Head of caudate nucleus (tissue), 42 donors: ENCODE measurements at regions not wholly inside any gene's neighbourhood (a gene's known extent, or its start where the extent isn't known, plus 50 kb on each side); places are given as distances from the start of the nearest gene placed in this dataset.
"Not testable (repeated sequence)": the region's sequence is repeated elsewhere in the genome, so short reads cannot be mapped to it uniquely, and the experiment has no call there.

Source experiments
- DNase-seq, 42 donors: peaks; one replicate each; pipeline versions ENCODE4 v3.0.0 to v3.0.0-alpha.2; 2020 to 2021; ENCODE audit warnings: mixed read lengths in 7 of 42
- intact Hi-C: fragments of 100-400 bp; cut with DNase I; formaldehyde crosslinking; loops from one replicate; pipeline ENCODE4 v1.15.0; 2022

DNA sequence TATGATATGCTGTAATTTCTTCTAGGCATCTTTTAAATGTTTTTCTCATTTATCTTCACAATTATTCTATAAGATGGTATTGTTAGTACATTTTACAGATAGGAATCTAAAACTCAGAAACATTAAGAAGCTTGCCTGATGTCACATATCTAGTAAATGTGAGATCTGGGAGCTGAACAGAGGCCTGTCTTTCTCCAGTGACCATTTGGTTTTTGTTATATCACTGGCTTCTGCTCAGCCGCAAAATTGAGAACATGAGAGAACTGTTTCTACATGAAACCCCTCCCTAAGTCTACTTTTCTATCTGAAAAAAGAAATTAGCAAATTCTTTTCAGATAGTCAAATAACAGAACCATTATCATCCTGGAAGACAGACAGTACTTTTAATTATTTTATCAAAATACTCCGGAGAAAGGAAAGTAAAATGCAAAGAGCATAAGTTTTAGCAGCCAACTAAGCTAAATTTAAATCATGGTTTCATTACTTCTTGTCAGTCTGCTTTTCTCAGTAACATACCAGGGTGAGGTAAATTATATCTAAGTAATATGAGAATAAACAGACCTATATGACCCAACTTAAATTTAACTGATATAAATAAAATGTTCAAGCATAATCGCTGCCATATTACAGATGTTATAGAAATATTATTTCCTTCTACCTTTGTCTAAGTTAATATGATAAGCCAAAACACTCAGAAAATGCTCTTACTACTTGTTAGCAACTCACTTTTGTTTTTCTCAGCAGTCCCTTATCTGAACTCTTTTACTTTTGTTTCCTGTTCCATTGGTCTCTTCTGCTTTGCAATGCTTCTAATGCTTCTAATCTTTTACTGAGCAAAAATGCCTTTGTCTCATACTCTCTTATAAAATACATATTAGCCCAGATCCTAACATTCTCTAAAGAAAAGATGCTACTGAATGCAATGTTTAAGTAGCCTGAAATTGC, 68.0 kb upstream of the MBNL1 start:
- DNase-seq = no peak
- intact Hi-C loops = no loop called here

DNA sequence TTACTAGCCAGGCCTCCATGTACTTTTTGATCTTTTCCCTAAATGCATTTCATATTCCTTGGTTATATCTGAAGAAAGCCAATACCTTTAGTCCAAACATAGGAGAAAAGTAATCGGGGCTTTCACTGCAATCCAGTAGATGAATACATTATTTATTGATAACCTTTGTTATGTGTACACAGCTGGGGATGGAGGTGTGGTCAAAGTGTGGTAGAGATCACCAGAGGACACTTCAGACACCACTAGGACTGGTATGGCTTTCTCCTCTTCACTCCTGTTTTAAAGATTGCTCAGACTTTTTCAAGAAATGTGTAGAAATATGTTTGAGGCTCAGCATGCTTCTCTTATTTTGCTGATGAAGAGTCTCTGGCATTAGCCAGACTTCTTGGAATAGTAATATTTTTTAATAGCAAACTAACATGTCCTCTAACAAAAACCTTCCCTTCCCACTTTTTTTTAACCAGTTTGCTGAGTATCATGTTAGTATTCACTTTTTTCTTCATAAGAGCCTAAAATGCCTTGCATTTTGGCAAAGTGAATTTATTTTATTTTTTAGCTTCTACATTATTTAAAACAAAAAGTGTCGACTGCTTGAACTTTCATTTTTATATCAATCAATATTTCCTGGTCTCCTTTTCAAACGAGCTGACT, 65.6 kb upstream of the MBNL1 start:
- intact Hi-C loops = no loop called here
- no peak for DNase-seq

DNA sequence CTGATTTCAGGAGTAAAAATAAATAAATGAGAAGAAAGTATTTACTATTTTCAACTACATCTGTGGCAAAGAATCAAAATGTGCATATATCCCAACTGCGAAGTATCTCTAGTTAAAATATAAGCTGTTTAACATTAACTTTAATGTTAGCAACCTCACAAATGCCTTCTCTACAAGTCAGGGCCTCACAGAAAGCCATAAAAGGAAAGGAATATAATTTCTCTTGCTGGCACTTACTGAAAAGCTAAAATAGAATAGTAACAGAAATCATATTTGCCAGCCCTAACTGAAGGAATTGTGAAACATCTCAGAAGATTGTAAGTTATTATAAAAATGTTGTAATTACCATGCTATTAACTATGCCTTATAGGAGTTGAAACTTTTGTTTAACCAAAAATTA, 65.1 kb upstream of the MBNL1 start:
- intact Hi-C loops = no loop called here
- DNase-seq = no peak

DNA sequence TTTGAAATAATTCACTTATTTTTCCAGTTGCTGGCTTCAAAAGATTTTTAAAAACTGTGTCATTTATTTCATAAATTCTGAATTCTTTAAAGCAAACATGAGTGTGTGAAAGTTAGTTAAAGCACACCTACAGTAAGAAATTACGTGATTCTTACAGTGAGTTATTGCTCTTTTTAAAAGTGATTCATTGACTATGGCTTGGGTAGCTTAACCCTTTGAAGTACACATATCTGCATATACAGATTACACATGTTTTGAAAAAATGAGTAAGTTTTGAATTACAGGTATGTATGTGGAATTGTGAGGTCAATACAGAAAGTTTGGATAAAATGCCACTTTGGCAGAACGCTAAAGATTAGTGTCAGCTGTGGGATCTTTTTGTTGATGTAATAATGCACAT, 64.5 kb upstream of the MBNL1 start:
- no peak for DNase-seq

DNA sequence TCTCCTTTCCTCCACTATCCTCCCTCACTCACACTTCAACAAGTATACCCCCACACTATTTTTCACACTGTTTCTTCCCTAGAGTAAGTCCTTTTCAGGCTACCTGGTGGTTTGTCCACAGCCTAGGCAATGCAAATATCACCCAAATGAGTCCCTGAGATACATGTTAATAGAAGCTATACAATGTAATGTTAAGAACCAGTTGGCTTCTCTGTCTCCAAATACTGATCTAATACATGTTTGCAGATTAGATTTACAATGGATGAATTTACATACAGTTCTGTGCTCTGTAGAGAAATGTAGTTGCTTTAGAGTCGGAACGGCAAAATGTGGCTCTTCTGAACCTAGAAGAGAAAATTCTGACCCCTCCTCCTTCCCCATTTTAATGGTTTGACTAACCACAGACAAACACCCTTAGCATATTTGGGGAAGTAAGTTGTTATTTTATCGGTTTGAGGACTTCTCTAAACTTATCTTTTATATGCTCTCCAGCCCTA, 63.6 kb upstream of the MBNL1 start:
- intact Hi-C loops = no loop called here
- no peak for DNase-seq

More for the DNA sequence above, 64.5 kb upstream of the MBNL1 start:
- intact Hi-C loops = no loop called here

- DNase-seq = no peak
- intact Hi-C loops = no loop called here
Observed at GRCh38 chr3:152206243-152206760, 62.4 kb upstream of the MBNL1 start.

DNA sequence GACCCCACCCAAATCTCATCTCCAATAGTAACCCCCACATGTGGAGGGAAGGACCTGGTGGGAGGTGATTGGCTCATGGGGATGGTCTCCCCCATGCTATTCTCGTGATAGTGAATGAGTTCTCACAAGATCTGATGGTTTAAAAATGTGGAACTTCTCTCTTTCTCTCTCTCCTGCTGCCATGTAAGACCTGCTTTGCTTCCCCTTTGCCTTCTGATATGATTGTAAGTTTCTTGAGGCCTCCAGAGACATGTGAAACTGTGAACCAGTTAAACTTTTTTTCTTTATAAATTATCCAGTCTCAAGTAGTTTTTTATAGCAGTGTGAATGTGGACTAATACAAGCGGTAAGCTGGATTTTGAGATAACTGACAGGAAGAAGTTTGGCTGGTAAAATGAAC, 60.3 kb upstream of the MBNL1 start:
- intact Hi-C loops = no loop called here
- DNase-seq = no peak

GRCh38 chr3:152209060-152209459, 59.7 kb upstream of the MBNL1 start:
- intact Hi-C loops = no loop called here
- DNase-seq = no peak

GRCh38 chr3:152209776-152210175, 59.0 kb upstream of the MBNL1 start:
- intact Hi-C loops = no loop called here
- no peak for DNase-seq

- intact Hi-C loops = no loop called here
Observed at GRCh38 chr3:152210697-152211096, 58.0 kb upstream of the MBNL1 start.

DNA sequence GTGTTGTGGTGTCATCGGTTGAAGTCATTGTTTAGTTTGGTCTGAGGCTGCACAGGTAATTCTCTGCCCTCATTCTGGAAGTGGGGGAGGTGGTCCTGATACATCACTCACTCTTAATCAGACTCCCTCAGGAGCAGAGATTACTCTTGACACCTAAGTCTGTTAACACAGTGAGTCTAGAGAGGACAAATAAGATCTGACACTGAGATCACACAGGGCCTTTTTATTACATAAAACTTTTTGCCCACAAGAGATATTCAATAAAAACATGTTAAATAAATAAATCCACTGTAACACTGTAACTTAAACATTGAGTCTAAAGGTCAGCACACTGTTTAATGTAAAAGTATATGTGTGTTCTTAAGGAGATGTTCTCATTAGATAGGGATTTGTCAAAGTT, 57.1 kb upstream of the MBNL1 start:
- no peak for DNase-seq
- intact Hi-C loops = no loop called here

More at GRCh38 chr3:152210697-152211096, 58.0 kb upstream of the MBNL1 start:
- DNase-seq = no peak

DNA sequence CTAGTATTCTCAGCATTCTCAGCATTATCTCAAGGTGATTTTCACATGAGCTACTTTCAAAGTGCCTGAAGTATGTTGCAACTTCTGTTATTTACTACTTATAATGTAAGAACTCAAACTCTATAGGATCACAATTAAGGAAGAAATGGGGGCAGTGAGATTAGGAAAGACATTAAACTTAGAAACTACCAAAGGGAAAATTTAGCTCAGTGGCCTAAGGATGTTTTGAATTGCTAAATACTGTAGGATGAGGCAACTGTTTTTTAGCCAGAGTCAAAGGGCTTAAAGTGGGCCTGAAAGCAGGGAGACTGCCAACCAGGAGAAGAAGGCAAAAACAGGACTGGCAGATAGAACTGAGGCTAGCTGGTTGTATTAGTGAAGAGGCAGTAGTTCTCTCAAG, 55.5 kb upstream of the MBNL1 start:
- intact Hi-C loops = no loop called here
- no peak for DNase-seq

DNA sequence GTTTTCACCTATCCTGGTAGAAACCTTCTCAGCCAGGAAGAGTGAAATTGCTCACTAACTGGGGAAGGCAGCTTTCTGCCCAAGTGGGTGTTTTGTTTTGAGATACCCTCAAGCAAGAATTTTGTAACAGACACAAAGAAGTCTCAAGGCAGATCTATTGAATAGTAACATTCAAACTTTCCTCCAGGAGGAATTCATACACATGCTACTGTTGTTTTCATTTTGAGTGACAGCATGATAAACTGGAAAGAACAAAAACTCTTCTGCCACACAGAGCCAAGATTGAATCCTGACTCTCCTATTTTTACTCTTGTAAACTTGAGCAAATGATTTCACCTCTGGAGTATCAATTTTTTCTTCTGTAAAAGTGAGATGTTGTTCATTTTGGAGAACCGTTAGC, 54.8 kb upstream of the MBNL1 start:
- no peak for DNase-seq
- intact Hi-C loops = no loop called here

- intact Hi-C loops, DNase-seq: not testable (repeated sequence)
Observed at GRCh38 chr3:152216960-152217865, 51.5 kb upstream of the MBNL1 start.

DNA sequence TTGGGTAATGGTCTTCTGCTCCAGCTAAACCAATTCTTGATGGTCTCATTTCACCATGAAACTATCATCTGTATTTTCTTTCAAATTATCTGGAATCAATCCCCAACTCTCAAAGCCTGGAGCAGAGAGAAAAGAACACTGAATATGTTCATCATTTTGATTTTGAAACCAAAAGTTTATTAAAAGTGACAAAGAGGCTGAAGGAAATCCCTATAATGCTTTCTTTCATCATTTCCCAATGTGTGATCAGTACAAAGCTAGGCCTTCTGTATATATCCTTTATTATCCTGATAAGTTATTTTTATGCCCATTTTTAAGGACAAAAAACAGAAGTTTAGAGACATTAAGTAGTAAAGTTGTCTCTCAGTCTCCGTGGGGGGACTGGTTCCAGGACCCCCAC, 50.1 kb upstream of the MBNL1 start:
- no peak for DNase-seq
- intact Hi-C loops = no loop called here
